ENCODE measurements at regions not wholly inside any gene's neighbourhood (a gene's known extent, or its start where the extent isn't known, plus 50 kb on each side); places are given as distances from the start of the nearest gene placed in this dataset.

DNA sequence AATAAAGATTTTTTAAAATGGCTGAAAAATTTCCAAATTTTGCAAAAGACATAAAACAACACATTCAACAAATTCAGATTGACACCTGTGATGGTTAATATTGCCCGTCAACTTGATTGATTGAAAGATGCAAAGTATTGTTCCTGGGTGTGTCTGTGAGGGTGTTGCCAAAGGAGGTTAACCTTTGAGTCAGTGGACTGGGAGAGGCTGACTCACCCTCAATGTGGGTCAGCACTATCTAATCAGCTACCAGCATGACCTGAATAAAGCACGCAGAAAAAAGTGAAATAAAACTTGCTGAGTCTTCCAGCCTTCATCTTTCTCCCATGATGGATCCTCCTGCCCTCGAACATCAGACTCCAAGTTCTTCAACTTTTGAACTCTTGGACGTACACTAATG, 868.0 kb upstream of the CTNND2 start:
- Histone ChIP-seq H3F3A (replicated peaks; ENCODE audit: low read depth) (no peaks in the 10 kb centered on the region), H3K4me3 (no peak overlapping the region), H3K9me2 (ENCODE audit: insufficient read depth) (no peaks in the 10 kb centered on the region), H3K4me1 (ENCODE audit: insufficient read depth) (no peaks in the 10 kb centered on the region), H4K20me1 (replicated peaks; ENCODE audit: insufficient read depth) (no peaks in the 10 kb centered on the region), H3K79me2 (replicated peaks; ENCODE audit: insufficient read depth) (no peaks in the 10 kb centered on the region), H2AFZ (no peak overlapping the region), H3K4me2 (no peak overlapping the region), H3K36me3 (ENCODE audit: insufficient read depth) (no peaks in the 10 kb centered on the region), H3K27me3 (ENCODE audit: insufficient read depth) (no peaks in the 10 kb centered on the region), H3K27ac (ENCODE audit: low read depth) (no peak overlapping the region)
- DNase-seq (ENCODE audit: low spot score) = no peak
- Mint-ChIP-seq H3K36me3 (ENCODE audit: low read depth) (no peaks in the 10 kb centered on the region), H3K4me1 (no peaks in the 10 kb centered on the region), H3K27me3 (ENCODE audit: insufficient read depth, low read depth, poor library complexity) (no peaks in the 10 kb centered on the region), H3K27ac (no peak overlapping the region), H3K4me3 (no peak overlapping the region), H3K9me3 (peaks cover 2% of the 10 kb centered on the region; the same call in 1 of the 3 replicates)
- TF ChIP-seq EZH2 (IDR thresholded peaks at IDR 0.05; ENCODE audit: low read depth, unreplicated experiment) = no peak
- TF ChIP-seq, protein P1, sequence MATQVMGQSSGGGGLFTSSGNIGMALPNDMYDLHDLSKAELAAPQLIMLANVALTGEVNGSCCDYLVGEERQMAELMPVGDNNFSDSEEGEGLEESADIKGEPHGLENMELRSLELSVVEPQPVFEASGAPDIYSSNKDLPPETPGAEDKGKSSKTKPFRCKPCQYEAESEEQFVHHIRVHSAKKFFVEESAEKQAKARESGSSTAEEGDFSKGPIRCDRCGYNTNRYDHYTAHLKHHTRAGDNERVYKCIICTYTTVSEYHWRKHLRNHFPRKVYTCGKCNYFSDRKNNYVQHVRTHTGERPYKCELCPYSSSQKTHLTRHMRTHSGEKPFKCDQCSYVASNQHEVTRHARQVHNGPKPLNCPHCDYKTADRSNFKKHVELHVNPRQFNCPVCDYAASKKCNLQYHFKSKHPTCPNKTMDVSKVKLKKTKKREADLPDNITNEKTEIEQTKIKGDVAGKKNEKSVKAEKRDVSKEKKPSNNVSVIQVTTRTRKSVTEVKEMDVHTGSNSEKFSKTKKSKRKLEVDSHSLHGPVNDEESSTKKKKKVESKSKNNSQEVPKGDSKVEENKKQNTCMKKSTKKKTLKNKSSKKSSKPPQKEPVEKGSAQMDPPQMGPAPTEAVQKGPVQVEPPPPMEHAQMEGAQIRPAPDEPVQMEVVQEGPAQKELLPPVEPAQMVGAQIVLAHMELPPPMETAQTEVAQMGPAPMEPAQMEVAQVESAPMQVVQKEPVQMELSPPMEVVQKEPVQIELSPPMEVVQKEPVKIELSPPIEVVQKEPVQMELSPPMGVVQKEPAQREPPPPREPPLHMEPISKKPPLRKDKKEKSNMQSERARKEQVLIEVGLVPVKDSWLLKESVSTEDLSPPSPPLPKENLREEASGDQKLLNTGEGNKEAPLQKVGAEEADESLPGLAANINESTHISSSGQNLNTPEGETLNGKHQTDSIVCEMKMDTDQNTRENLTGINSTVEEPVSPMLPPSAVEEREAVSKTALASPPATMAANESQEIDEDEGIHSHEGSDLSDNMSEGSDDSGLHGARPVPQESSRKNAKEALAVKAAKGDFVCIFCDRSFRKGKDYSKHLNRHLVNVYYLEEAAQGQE (IDR thresholded peaks at IDR 0.05; ENCODE audit: unreplicated experiment) = no peak
- TF ChIP-seq CREB1 (CRISPR knock-in tag; IDR thresholded peaks at IDR 0.05; ENCODE audit: low read depth) = no peak
- TF ChIP-seq ZNF462 (CRISPR knock-in tag; IDR thresholded peaks at IDR 0.05) = no peak
- TF ChIP-seq, protein P2, sequence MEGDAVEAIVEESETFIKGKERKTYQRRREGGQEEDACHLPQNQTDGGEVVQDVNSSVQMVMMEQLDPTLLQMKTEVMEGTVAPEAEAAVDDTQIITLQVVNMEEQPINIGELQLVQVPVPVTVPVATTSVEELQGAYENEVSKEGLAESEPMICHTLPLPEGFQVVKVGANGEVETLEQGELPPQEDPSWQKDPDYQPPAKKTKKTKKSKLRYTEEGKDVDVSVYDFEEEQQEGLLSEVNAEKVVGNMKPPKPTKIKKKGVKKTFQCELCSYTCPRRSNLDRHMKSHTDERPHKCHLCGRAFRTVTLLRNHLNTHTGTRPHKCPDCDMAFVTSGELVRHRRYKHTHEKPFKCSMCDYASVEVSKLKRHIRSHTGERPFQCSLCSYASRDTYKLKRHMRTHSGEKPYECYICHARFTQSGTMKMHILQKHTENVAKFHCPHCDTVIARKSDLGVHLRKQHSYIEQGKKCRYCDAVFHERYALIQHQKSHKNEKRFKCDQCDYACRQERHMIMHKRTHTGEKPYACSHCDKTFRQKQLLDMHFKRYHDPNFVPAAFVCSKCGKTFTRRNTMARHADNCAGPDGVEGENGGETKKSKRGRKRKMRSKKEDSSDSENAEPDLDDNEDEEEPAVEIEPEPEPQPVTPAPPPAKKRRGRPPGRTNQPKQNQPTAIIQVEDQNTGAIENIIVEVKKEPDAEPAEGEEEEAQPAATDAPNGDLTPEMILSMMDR (conservative IDR thresholded peaks at IDR 0.05; ENCODE audit: low read depth in 2 of 2) = no peak
- no peak for TF ChIP-seq NANOG (IDR thresholded peaks at IDR 0.05; ENCODE audit: borderline replicate concordance)
- no peak for TF ChIP-seq ZNF114 (CRISPR knock-in tag; IDR thresholded peaks at IDR 0.05)
- no peak for TF ChIP-seq ZNF331 (CRISPR knock-in tag; IDR thresholded peaks at IDR 0.05; ENCODE audit: low read depth)
- TF ChIP-seq EZH2phosphoT487 (IDR thresholded peaks at IDR 0.05; ENCODE audit: unreplicated experiment) = no peak
- no peak for TF ChIP-seq JUNB (IDR thresholded peaks at IDR 0.05; ENCODE audit: unreplicated experiment)
- TF ChIP-seq POLR2AphosphoS5 (IDR thresholded peaks at IDR 0.05; ENCODE audit: low read depth) = no peak
- ATAC-seq = no peak

Data from GM23338 (cell line).